Breast epithelium (tissue), 4 donors: ENCODE measurements at regions not wholly inside any gene's neighbourhood (a gene's known extent, or its start where the extent isn't known, plus 50 kb on each side); places are given as distances from the start of the nearest gene placed in this dataset.

ENCODE experiments used
- DNase-seq, 2 donors: peaks; one replicate each; pipeline ENCODE4 v3.0.0-alpha.2; 2019; ENCODE audit warnings: low spot score in 2 of 2
- H3K27ac ChIP-seq, 2 donors: fragments of 200-600 bp; sonication (generic) in 1 of 2; one replicate each; pipeline ENCODE4 v1.5.1; 2016 to 2019; ENCODE audit warnings: mild to moderate bottlenecking in 1 of 2
- H3K27me3 ChIP-seq, 2 donors: fragments of 200-600 bp; sonication (generic) in 1 of 2; one replicate each; pipeline versions ENCODE4 v1.5.1 to v1.6.0; 2017 to 2019; ENCODE audit warnings: control low read depth in 1 of 2, mild to moderate bottlenecking in 1 of 2
- H3K36me3 ChIP-seq: fragments of 200-600 bp; one replicate; pipeline ENCODE4 v1.5.1; 2019
- H3K4me1 ChIP-seq, 2 donors: fragments of 200-600 bp; sonication (generic); one replicate each; pipeline ENCODE4 v1.5.1; 2016 to 2019; ENCODE audit warnings: control low read depth in 1 of 2
- H3K4me3 ChIP-seq, 3 donors: fragments of 200-600 bp; sonication (generic); 1 replicate in 2 of 3; 2 replicates in 1 of 3; pipeline ENCODE4 v1.5.1; 2016 to 2019; ENCODE audit warnings: mild to moderate bottlenecking in 3 of 3, moderate library complexity in 2 of 3
- H3K9me3 ChIP-seq, 2 donors: fragments of 200-600 bp; sonication (generic) in 1 of 2; one replicate each; pipeline ENCODE4 v1.5.1; 2016 to 2019; ENCODE audit warnings: control low read depth in 1 of 2
- POLR2A ChIP-seq: fragments of 450-650 bp; IDR thresholded peaks from one replicate; pipeline ENCODE4 v1.6.1; 2016; ENCODE audit warnings: antibody characterized with exemption, mild to moderate bottlenecking, moderate library complexity
- POLR2AphosphoS5 ChIP-seq, 3 donors: sonication (generic); formaldehyde crosslinking; IDR thresholded peaks; one replicate each; pipeline ENCODE4 v1.6.1; 2017; ENCODE audit warnings: antibody characterized with exemption in 3 of 3
- intact Hi-C: fragments of 100-400 bp; cut with DNase I; formaldehyde crosslinking; loops from one replicate; pipeline ENCODE4 v1.15.1; 2023; ENCODE audit warnings: low total_unique reads
- TF ChIP-seq, protein P1 (sequence below), 3 donors: fragments of 450-650 bp; IDR thresholded peaks; one replicate each; pipeline ENCODE4 v1.5.1; 2016 to 2017; ENCODE audit warnings: antibody characterized with exemption in 3 of 3, mild to moderate bottlenecking in 3 of 3, moderate library complexity in 3 of 3

DNA sequence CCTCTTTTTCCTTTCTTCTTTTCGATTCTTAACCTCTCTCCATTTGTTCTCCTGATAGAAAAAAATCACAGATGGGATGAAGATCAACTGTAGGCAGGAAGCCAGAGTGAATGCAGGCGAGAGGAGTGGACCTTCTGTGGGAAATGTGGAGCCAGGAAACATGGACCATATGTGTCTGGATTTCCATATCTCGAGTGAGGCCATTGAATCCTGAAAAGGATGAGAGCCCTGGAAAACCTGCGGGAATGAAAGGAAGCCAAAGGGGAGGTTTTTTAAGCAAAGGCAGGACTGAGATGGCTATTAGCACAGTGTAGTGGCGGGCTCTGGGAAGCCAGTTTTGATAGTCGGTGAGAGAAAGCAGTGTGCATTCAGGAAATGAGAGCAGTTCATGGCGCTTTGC lies 139.5 kb upstream of the C9orf72 start:
- no peak for DNase-seq
- peaks cover 0 to 14% of the 10 kb centered on the region in 2 donors for H3K9me3 ChIP-seq
- intact Hi-C loops, result no loop called here
- H3K27me3 ChIP-seq, result no peaks in the 10 kb centered on the region
- H3K4me3 ChIP-seq, result no peak overlapping the region
- H3K4me1 ChIP-seq, result no peaks in the 10 kb centered on the region
- no peaks in the 10 kb centered on the region for H3K36me3 ChIP-seq
- TF ChIP-seq POLR2A (no peak), POLR2AphosphoS5 (IDR thresholded peaks at IDR 0.05) (no peak)
- TF ChIP-seq, protein P1, sequence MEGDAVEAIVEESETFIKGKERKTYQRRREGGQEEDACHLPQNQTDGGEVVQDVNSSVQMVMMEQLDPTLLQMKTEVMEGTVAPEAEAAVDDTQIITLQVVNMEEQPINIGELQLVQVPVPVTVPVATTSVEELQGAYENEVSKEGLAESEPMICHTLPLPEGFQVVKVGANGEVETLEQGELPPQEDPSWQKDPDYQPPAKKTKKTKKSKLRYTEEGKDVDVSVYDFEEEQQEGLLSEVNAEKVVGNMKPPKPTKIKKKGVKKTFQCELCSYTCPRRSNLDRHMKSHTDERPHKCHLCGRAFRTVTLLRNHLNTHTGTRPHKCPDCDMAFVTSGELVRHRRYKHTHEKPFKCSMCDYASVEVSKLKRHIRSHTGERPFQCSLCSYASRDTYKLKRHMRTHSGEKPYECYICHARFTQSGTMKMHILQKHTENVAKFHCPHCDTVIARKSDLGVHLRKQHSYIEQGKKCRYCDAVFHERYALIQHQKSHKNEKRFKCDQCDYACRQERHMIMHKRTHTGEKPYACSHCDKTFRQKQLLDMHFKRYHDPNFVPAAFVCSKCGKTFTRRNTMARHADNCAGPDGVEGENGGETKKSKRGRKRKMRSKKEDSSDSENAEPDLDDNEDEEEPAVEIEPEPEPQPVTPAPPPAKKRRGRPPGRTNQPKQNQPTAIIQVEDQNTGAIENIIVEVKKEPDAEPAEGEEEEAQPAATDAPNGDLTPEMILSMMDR (IDR thresholded peaks at IDR 0.05), result no peak
- H3K27ac ChIP-seq, result no peak overlapping the region

DNA sequence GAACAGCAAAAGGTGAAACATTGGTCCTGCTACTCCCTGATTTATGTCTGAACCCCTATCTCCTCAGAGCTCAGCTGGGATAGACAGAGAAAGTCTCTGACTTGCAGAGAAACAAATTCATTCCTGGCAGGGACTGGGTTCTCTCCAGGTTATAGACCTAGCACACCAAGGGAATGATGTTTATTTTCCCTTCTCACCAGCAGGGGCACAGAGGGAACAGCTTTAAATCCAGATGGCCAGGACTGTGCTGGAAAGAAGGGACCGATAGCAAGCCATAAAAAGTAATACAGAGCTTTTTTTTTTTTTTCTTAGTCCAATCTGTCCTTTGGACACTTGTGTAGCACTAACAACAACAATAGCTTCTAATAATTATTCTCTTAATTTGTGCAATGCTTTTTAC lies 141.1 kb upstream of the C9orf72 start:
- Histone ChIP-seq H3K27ac (no peak overlapping the region), H3K27me3 (no peaks in the 10 kb centered on the region), H3K4me3 (no peak overlapping the region), H3K9me3 (peaks cover 0 to 4% of the 10 kb centered on the region in 2 donors), H3K4me1 (no peaks in the 10 kb centered on the region), H3K36me3 (no peaks in the 10 kb centered on the region)
- no peak for DNase-seq
- TF ChIP-seq POLR2A, result no peak
- TF ChIP-seq, protein P1 (IDR thresholded peaks at IDR 0.05), result no peak
- no peak for TF ChIP-seq POLR2AphosphoS5 (IDR thresholded peaks at IDR 0.05)
- intact Hi-C loops, result no loop called here

DNA sequence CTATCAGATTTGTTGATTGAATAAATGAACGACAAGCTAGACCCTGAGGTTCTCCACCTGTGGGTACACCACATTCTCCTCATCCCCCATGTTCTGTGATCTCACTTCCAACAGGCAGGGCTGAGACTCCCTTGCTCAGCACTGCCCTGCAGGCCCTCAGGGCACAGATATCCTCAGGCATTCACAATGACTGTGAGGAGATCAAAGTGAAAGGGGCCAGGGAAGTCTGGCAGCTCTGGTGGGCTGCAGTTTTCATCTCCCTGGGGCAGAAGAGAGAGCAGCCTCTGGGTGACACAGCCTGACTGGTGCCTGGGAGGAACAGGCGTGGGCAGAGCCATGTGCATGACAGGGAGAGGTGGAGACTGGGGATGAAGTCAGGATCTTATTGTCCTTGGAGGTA lies 142.4 kb upstream of the C9orf72 start:
- no peak for DNase-seq
- Histone ChIP-seq H3K4me1 (no peaks in the 10 kb centered on the region), H3K4me3 (no peak overlapping the region), H3K27ac (no peak overlapping the region), H3K27me3 (no peaks in the 10 kb centered on the region), H3K36me3 (no peaks in the 10 kb centered on the region), H3K9me3 (no peaks in the 10 kb centered on the region)
- TF ChIP-seq POLR2AphosphoS5 (IDR thresholded peaks at IDR 0.05) (no peak), POLR2A (no peak)
- TF ChIP-seq, protein P1 (IDR thresholded peaks at IDR 0.05), result no peak
- intact Hi-C loops, result no loop called here

DNA sequence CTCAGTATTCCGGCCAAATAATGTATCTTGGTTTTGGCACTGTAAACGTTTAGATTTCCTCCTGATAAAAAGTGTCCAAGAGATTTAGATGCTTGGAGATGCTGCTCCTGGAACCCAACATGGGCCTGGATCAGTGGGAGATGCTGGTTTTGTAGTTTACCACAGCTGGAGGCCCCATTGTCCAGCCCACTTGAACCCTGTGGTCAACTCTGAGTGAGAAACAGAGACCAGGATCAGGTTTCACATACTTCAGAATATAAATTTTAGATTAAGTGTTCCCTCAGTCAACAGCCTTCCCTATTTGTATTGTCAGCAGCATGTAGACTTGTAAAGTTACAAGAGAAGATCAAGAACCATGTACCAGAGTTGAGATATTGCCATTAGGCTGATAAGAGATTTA lies 144.7 kb upstream of the C9orf72 start:
- no peak overlapping the region for H3K27ac ChIP-seq
- H3K9me3 ChIP-seq, result no peaks in the 10 kb centered on the region
- no peaks in the 10 kb centered on the region for H3K4me1 ChIP-seq
- intact Hi-C loops, result no loop called here
- no peaks in the 10 kb centered on the region for H3K27me3 ChIP-seq
- TF ChIP-seq POLR2AphosphoS5 (IDR thresholded peaks at IDR 0.05), result no peak
- TF ChIP-seq, protein P1 (IDR thresholded peaks at IDR 0.05), result no peak
- no peak for TF ChIP-seq POLR2A
- no peaks in the 10 kb centered on the region for H3K36me3 ChIP-seq
- H3K4me3 ChIP-seq, result no peak overlapping the region
- no peak for DNase-seq

DNA sequence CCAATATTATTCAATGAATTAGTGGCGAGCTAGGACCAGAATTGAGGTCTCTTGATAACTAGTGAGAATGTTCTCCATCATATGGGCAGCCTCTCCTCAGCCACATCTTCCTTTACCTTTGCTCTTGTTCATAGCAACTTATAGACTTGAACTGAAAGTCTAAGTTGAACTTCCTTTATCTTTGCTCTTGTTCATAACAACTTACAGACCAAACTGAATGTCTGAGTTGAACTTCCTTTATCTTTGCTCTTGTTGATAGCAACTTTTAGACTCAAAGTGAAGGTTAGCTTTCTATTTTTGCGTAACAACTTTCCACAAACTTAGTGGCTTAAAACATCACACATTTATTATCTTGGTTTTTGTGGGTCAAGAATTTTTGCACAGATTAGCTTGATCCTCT lies 146.4 kb upstream of the C9orf72 start:
- H3K9me3 ChIP-seq, result no peaks in the 10 kb centered on the region
- H3K36me3 ChIP-seq, result no peaks in the 10 kb centered on the region
- H3K27ac ChIP-seq, result no peak overlapping the region
- no peak overlapping the region for H3K4me3 ChIP-seq
- TF ChIP-seq POLR2A, result no peak
- TF ChIP-seq, protein P1 (IDR thresholded peaks at IDR 0.05), result no peak
- no peak for TF ChIP-seq POLR2AphosphoS5 (IDR thresholded peaks at IDR 0.05)
- no peaks in the 10 kb centered on the region for H3K27me3 ChIP-seq
- DNase-seq, result no peak
- no peaks in the 10 kb centered on the region for H3K4me1 ChIP-seq
- intact Hi-C loops, result no loop called here
